ENCODE measurements at regions not wholly inside any gene's neighbourhood (a gene's known extent, or its start where the extent isn't known, plus 50 kb on each side); places are given as distances from the start of the nearest gene placed in this dataset.
A peak's percentile ranks its signal among the peaks of the same experiment; 100 is the strongest.

- H3K4me2 ChIP-seq (ENCODE audit: low read length) = no peak overlapping the region
- DNase-seq (no peak), ATAC-seq (no peak)
- no peaks in the 10 kb centered on the region for H3K9me2 ChIP-seq (replicated peaks; ENCODE audit: low read length)
- H3F3A ChIP-seq (ENCODE audit: low read length, unreplicated experiment) = no peaks in the 10 kb centered on the region
- TF ChIP-seq CTCF (conservative IDR thresholded peaks at IDR 0.05; ENCODE audit: low read depth, low read length) = no peak
- no peak for TF ChIP-seq EZH2 (IDR thresholded peaks at IDR 0.05; ENCODE audit: low read length, unreplicated experiment)
- TF ChIP-seq EZH2phosphoT487 (IDR thresholded peaks at IDR 0.05; ENCODE audit: borderline replicate concordance, low read length) = no peak
- no peak overlapping the region for H2AFZ ChIP-seq (ENCODE audit: low read length)
- no TSS peak for BruUV-seq (replicated peaks)
- H3K36me3 ChIP-seq (ENCODE audit: low read depth, low read length) = no peaks in the 10 kb centered on the region
- H3K4me3 ChIP-seq (ENCODE audit: low read length) = no peak overlapping the region
- CTCF ChIA-PET = interaction anchor here (0.7 kb wide), 1 partner anchor 10 kb away, joined by 3 read pairs; no protein-coding TSS in a partner anchor
- no peaks in the 10 kb centered on the region for H3K79me2 ChIP-seq (ENCODE audit: low read length)
- intact Hi-C loops (cut with micrococcal nuclease) = no loop called here
- no peaks in the 10 kb centered on the region for H3K9me3 ChIP-seq (ENCODE audit: low read length)
- no peak overlapping the region for H3K9ac ChIP-seq (ENCODE audit: low read length)
- POLR2A ChIA-PET (ENCODE audit: unreplicated experiment) = no interaction called here
- peaks cover 74% of the 10 kb centered on the region for H3K27me3 ChIP-seq (ENCODE audit: low read length)
- H3K4me1 ChIP-seq (ENCODE audit: insufficient read depth, low read length) = no peaks in the 10 kb centered on the region
- no peak overlapping the region for H3K27ac ChIP-seq (ENCODE audit: low read length)
- no peaks in the 10 kb centered on the region for H4K20me1 ChIP-seq (ENCODE audit: low read length)
These were observed 109.7 kb upstream of the ACTRT2 start for GRCh38 chr1:2911421-2912178.

- Histone ChIP-seq H3F3A (ENCODE audit: low read length, unreplicated experiment) (no peaks in the 10 kb centered on the region), H3K36me3 (ENCODE audit: low read depth, low read length) (no peaks in the 10 kb centered on the region), H3K4me1 (ENCODE audit: insufficient read depth, low read length) (no peaks in the 10 kb centered on the region), H4K20me1 (ENCODE audit: low read length) (no peaks in the 10 kb centered on the region), H3K9me3 (ENCODE audit: low read length) (no peaks in the 10 kb centered on the region), H3K9ac (ENCODE audit: low read length) (no peak overlapping the region), H3K9me2 (replicated peaks; ENCODE audit: low read length) (no peaks in the 10 kb centered on the region), H2AFZ (ENCODE audit: low read length) (no peak overlapping the region), H3K27ac (ENCODE audit: low read length) (no peak overlapping the region), H3K4me3 (ENCODE audit: low read length) (no peak overlapping the region), H3K27me3 (ENCODE audit: low read length) (peaks cover 74% of the 10 kb centered on the region), H3K4me2 (ENCODE audit: low read length) (no peak overlapping the region), H3K79me2 (ENCODE audit: low read length) (no peaks in the 10 kb centered on the region)
- POLR2A ChIA-PET (ENCODE audit: unreplicated experiment) = no interaction called here
- BruUV-seq (replicated peaks) = no TSS peak
- no peak for ATAC-seq
- no peak for DNase-seq
- TF ChIP-seq EZH2phosphoT487 (IDR thresholded peaks at IDR 0.05; ENCODE audit: borderline replicate concordance, low read length) (no peak), EZH2 (IDR thresholded peaks at IDR 0.05; ENCODE audit: low read length, unreplicated experiment) (no peak), CTCF (conservative IDR thresholded peaks at IDR 0.05; ENCODE audit: low read depth, low read length) (no peak)
- CTCF ChIA-PET = no interaction called here
- intact Hi-C loops (cut with micrococcal nuclease) = no loop called here
These were observed 108.7 kb upstream of the ACTRT2 start for GRCh38 chr1:2912424-2913061.

- no peaks in the 10 kb centered on the region for H3K9me3 ChIP-seq (ENCODE audit: low read length)
- H3K9me2 ChIP-seq (replicated peaks; ENCODE audit: low read length) = no peaks in the 10 kb centered on the region
- no peak for ATAC-seq
- TF ChIP-seq EZH2 (IDR thresholded peaks at IDR 0.05; ENCODE audit: low read length, unreplicated experiment) (no peak), EZH2phosphoT487 (IDR thresholded peaks at IDR 0.05; ENCODE audit: borderline replicate concordance, low read length) (no peak), CTCF (conservative IDR thresholded peaks at IDR 0.05; ENCODE audit: low read depth, low read length) (peak; percentile 15; the same call in 1 of the 2 replicates)
- ChIA-PET POLR2A (ENCODE audit: unreplicated experiment) (no interaction called here), CTCF (no interaction called here)
- peaks cover 74% of the 10 kb centered on the region for H3K27me3 ChIP-seq (ENCODE audit: low read length)
- no TSS peak for BruUV-seq (replicated peaks)
- H4K20me1 ChIP-seq (ENCODE audit: low read length) = no peaks in the 10 kb centered on the region
- no peak overlapping the region for H3K9ac ChIP-seq (ENCODE audit: low read length)
- no peaks in the 10 kb centered on the region for H3K36me3 ChIP-seq (ENCODE audit: low read depth, low read length)
- no peak overlapping the region for H3K4me2 ChIP-seq (ENCODE audit: low read length)
- no peak overlapping the region for H2AFZ ChIP-seq (ENCODE audit: low read length)
- H3K4me1 ChIP-seq (ENCODE audit: insufficient read depth, low read length) = no peaks in the 10 kb centered on the region
- intact Hi-C loops (cut with micrococcal nuclease) = no loop called here
- no peak overlapping the region for H3K4me3 ChIP-seq (ENCODE audit: low read length)
- H3F3A ChIP-seq (ENCODE audit: low read length, unreplicated experiment) = no peaks in the 10 kb centered on the region
- DNase-seq = no peak
- H3K27ac ChIP-seq (ENCODE audit: low read length) = no peak overlapping the region
- no peaks in the 10 kb centered on the region for H3K79me2 ChIP-seq (ENCODE audit: low read length)
These were observed 108.2 kb upstream of the ACTRT2 start for GRCh38 chr1:2913091-2913490.

All from PC-3 (cell line).